Epidermal melanocyte (primary cell): ENCODE measurements at regions not wholly inside any gene's neighbourhood (a gene's known extent, or its start where the extent isn't known, plus 50 kb on each side); places are given as distances from the start of the nearest gene placed in this dataset.
"Not testable (repeated sequence)": the region's sequence is repeated elsewhere in the genome, so short reads cannot be mapped to it uniquely, and the experiment has no call there.

Experiments used
- DNase-seq: peaks from one replicate; pipeline ENCODE4 v3.0.0; 2011; ENCODE audit warnings: low spot score; ENCODE audit not compliant: insufficient read length

- no peak for DNase-seq
These were observed 52.2 kb upstream of the PRL start for GRCh38 chr6:22349051-22349450.

DNA sequence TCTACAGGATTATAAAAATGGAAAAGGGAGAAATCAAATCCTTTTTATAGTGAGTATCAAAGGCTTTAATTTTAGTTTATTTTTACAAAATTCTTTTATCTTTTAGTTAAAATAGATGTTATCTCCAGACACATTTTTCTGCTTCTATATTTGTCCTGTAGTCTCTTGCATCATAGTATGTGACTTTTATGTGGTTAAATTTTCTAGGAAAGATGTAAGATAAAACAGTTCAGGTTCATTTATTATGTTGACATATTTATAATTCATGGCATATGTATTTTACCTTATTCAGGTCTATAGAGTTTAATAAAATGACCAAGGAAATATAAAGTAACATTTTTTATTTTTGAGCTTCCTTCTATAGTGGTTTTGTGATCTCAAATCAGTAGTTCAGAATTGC is 52.7 kb upstream of the PRL start:
- no peak for DNase-seq

DNA sequence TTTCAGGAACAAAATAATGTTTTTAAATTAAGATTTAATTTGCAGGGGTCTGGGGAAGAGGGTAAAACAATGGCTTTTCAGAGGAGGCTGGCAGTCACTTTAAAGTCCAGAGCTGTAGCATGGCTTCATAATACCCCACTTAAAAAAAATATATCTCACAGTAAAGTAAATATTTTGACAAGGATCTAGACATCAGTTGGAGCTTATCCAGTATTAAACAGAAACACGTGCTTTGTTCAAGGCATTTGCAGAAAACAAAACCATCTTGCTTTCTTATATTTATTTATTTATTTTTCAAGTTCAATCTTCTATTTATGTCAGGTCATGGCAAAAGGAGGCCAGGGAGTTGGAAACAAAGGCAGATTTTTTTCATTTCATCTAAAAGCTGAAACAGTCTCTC is 53.3 kb upstream of the PRL start:
- no peak for DNase-seq

DNA sequence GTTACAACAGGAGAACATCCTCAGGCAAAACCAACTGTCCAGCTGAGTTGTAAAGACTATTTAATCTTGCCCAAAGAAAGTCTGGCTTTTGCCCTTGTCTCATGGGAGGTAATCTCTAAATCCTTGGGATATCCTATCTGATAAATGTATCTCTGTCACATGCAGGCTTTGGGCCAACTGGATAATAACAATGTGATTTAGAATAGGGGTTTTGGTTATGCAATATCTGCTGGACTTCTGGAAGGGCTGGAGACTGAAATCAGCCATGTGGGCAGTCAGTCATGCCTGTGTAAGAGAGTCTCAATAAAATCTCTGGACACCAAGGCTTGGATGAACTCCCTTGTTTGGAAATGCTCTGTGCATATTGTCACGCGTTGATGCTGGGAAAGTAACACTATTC is 56.3 kb upstream of the PRL start:
- no peak for DNase-seq

GRCh38 chr6:22356362-22356940 is 59.6 kb upstream of the PRL start:
- no peak for DNase-seq

GRCh38 chr6:22357724-22358189 is 60.9 kb upstream of the PRL start:
- DNase-seq = no peak

GRCh38 chr6:22361576-22361975 is 64.7 kb upstream of the PRL start:
- DNase-seq = no peak

- DNase-seq = no peak
These were observed 65.5 kb upstream of the PRL start for GRCh38 chr6:22362361-22362760.

- DNase-seq = no peak
These were observed 66.4 kb upstream of the PRL start for GRCh38 chr6:22363166-22363713.

- DNase-seq = no peak
These were observed 66.9 kb upstream of the PRL start for GRCh38 chr6:22363714-22364239.

DNA sequence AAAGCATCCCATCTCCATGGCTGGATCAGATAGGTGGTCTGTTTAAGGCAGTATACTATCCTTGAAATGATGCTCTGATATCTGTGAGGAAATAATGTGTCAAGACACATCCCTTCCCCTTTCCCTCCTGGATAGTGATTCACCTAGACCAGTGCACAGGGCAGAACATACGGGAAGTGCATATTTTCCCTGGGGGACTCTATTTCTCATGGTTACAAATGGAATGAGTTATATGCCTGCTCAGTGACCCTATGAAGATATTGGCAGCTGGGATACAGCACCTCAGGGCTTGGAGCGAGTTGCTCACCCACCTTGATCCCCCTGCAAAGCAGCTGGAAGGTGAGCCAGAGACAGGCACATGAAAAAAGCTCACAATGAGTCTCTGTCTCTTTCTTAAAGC is 67.5 kb upstream of the PRL start:
- no peak for DNase-seq

DNA sequence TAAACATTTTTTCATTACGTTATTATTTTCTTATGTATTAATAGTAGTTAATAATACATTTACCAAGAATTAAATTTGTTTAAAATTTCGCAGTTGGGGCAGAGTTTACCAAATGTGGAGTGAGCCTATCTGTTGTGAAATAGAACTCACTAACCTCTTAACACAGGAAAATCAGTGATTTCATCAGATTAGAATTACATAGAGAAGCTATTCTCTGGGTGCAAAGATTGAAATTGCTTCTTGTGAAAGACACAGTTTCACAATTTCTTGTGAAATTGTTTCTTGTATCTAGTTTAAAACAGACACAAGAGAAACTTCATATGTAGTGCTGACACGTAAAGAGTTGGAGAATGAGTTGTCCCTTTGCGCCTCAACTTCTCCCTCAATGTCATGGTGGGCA is 69.4 kb upstream of the PRL start:
- no peak for DNase-seq

GRCh38 chr6:22367346-22367745 is 70.5 kb upstream of the PRL start:
- DNase-seq = no peak

DNA sequence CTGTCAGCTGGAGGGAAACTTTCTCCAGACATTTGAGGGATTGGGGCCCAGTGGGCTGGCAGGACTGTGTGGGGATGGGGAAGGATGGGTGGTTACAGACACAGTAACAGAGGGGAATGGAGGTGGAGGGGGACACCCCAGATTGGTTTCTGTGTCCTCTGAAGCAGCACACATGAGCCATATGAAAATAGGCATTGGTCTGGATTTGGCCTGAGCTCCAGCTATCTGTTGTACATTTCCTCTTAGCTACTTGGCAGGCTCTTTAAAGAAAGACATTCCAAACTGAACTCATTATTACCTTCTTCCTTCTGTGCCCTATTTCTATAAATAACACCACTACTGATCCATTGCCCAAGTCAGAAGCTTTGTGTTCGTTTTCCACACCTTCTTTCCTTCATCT is 72.0 kb upstream of the PRL start:
- DNase-seq = no peak

DNA sequence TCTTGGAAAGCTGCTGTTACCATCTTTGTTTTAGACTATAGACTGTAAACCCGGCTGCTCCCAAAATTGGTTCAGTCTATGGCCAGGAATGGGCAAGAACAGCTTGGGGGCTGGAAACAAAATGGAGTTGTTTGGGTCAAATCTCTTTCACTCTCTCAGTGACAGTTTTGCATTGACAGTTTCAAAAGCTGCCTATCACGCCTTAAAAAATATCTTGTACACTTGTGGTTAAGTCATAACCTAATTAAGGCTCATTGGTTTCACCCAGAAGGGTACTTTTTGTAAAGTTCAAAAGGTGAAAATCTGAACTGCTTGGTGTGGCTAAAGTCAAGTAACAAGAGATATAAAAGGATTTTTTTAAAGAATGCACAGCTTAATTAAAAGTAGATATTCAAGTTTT is 76.1 kb upstream of the PRL start:
- no peak for DNase-seq

DNA sequence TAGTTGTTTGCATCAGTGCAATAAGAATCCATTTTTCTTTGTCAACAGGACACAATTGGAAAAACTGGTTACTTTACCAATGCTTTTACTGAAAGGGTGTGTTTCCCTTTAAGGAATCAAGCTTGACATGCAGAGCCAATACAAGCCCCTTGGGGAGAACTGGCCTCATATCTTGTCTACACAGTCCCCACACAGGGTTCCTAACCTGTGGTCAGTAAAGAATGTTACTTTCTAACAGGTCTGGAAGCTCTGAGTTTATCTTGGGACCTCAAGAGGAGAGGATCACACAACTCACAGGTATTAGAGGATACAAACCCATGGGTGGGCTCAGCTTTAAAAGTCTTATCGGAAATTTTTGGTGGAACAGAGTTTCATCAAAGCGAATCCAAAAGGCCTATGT is 78.1 kb upstream of the PRL start:
- DNase-seq = not testable (repeated sequence)

DNA sequence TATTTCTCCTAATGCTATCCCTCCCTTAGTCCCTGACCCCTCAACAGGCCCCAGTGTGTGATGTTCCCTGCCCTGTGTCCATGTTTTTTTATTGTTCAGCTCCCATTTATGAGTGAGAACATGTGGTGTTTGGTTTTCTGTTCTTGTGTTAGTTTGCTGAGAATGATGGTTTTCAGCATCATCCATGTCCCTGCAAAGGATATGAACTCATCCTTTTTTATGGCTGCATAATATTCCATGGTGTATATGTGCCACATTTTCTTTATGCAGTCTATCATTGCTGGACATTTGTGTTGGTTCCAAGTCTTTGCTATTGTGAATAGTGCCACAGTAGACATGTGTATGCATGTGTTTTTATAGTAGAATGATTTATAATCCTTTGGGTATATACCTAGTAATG is 79.5 kb upstream of the PRL start:
- not testable (repeated sequence) for DNase-seq

GRCh38 chr6:22378536-22378935 is 81.7 kb upstream of the PRL start:
- DNase-seq = not testable (repeated sequence)

DNA sequence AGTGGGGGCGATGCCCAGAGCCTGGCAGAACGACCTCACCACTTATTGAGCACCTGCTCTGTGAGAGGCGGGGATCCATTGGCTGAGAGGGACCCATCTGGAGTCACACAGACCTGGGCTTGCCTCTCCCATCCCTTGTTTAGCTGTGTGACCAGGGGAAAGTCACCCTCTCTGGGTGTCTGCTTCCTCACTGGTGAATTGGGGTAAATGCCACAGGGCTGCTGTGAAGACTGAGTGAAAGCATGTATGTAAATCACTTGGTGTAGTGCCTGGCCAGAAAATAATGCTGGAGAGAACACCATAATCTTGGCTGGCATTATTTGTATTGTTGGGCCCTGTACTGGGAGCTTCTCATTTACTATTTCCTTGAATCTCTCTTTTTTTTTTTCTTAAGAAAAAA is 83.4 kb upstream of the PRL start:
- no peak for DNase-seq

GRCh38 chr6:22381845-22382544 is 85.2 kb upstream of the PRL start:
- no peak for DNase-seq

DNA sequence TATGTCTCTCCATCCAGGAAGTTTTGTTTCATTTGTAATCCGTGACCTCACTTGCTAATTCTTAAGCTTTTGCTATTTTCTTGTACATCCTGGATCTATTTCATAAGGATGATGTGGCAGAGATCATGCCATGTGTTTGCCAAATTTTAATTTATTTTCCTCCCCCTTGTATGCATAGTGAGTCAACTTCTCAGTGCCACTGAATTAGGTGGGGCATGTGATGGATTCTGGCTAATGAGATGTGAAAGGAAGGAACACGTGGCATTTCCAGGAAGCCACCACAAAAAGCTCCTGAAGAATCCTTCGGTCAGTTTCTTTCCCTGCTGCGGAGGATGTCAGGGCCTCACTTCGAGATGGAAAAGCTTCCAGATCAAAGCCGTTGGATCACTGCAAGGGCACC is 86.2 kb upstream of the PRL start:
- DNase-seq = no peak

DNA sequence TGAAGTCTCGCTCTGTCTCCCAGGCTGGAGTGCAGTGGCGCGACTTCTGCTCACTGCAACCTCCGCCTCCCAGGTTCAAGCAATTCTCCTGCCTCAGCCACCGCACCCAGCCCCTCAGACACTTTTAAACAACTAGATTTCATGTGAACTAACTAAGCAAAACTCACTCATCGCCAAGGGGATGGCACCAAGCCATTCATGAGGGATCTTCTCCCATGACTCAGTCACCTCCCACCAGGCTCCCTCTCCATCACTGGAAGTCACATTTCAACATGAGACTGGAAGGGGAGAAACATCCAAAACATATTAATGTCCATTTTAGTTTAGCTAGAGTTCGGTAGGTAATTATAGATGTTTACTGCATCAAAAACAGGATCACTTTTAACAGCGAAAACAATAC is 95.9 kb upstream of the PRL start:
- DNase-seq = no peak

GRCh38 chr6:22394691-22395090 is 97.9 kb upstream of the PRL start:
- DNase-seq = no peak
